ENCODE measurements at regions not wholly inside any gene's neighbourhood (a gene's known extent, or its start where the extent isn't known, plus 50 kb on each side); places are given as distances from the start of the nearest gene placed in this dataset.

GRCh38 chr9:20125727-20126126 lies 336.9 kb upstream of the SLC24A2 start:
- TF ChIP-seq CTCF (IDR thresholded peaks at IDR 0.05; ENCODE audit: insufficient read depth, low read depth, low read length) (no peak), EZH2 (IDR thresholded peaks at IDR 0.05; ENCODE audit: insufficient read depth, low read length) (no peak)
- FAIRE-seq, result no peak
- H3K4me2 ChIP-seq (ENCODE audit: low read length), result no peak overlapping the region

GRCh38 chr9:20119566-20119965 lies 330.7 kb upstream of the SLC24A2 start:
- no peak for FAIRE-seq
- TF ChIP-seq CTCF (IDR thresholded peaks at IDR 0.05; ENCODE audit: insufficient read depth, low read depth, low read length) (no peak), EZH2 (IDR thresholded peaks at IDR 0.05; ENCODE audit: insufficient read depth, low read length) (no peak)
- peaks cover 3% of the 10 kb centered on the region for H3K9me3 ChIP-seq (ENCODE audit: insufficient read depth, low read depth, low read length)
- Mint-ChIP-seq H3K27me3 (ENCODE audit: low read depth, unreplicated experiment) (no peaks in the 10 kb centered on the region), H3K4me1 (ENCODE audit: low read depth, unreplicated experiment) (no peaks in the 10 kb centered on the region), H3K9me3 (ENCODE audit: unreplicated experiment) (peaks cover 1% of the 10 kb centered on the region), H3K27ac (ENCODE audit: unreplicated experiment) (no peak overlapping the region), H3K4me3 (ENCODE audit: unreplicated experiment) (no peak overlapping the region), H3K36me3 (ENCODE audit: low read depth, unreplicated experiment) (no peaks in the 10 kb centered on the region)
- H4K20me1 ChIP-seq (ENCODE audit: insufficient read depth, low read length), result no peaks in the 10 kb centered on the region
- H3K36me3 ChIP-seq (ENCODE audit: insufficient read depth, low read length), result no peaks in the 10 kb centered on the region
- H3K4me3 ChIP-seq (ENCODE audit: insufficient read depth, low read depth, low read length), result no peak overlapping the region
- H3K9ac ChIP-seq (ENCODE audit: low read length), result no peak overlapping the region
- H3K27ac ChIP-seq (ENCODE audit: low read depth, low read length), result no peak overlapping the region
- no peak overlapping the region for H2AFZ ChIP-seq (ENCODE audit: low read depth, low read length)
- no peak for DNase-seq (ENCODE audit: low read depth)
- no peaks in the 10 kb centered on the region for H3K4me1 ChIP-seq (ENCODE audit: insufficient read depth, low read length)
- no peaks in the 10 kb centered on the region for H3K79me2 ChIP-seq (ENCODE audit: insufficient read depth, low read length)
- H3K4me2 ChIP-seq (ENCODE audit: low read length), result no peak overlapping the region
- H3K27me3 ChIP-seq (ENCODE audit: insufficient read depth, low read length), result no peaks in the 10 kb centered on the region

More at GRCh38 chr9:20125727-20126126, 336.9 kb upstream of the SLC24A2 start:
- no peaks in the 10 kb centered on the region for H3K27me3 ChIP-seq (ENCODE audit: insufficient read depth, low read length)
- H4K20me1 ChIP-seq (ENCODE audit: insufficient read depth, low read length), result no peaks in the 10 kb centered on the region
- no peak overlapping the region for H3K9ac ChIP-seq (ENCODE audit: low read length)
- Mint-ChIP-seq H3K27me3 (ENCODE audit: low read depth, unreplicated experiment) (peaks cover 5% of the 10 kb centered on the region), H3K36me3 (ENCODE audit: low read depth, unreplicated experiment) (no peaks in the 10 kb centered on the region), H3K4me3 (ENCODE audit: unreplicated experiment) (no peak overlapping the region), H3K4me1 (ENCODE audit: low read depth, unreplicated experiment) (no peaks in the 10 kb centered on the region), H3K9me3 (ENCODE audit: unreplicated experiment) (no peaks in the 10 kb centered on the region), H3K27ac (ENCODE audit: unreplicated experiment) (no peak overlapping the region)
- H3K36me3 ChIP-seq (ENCODE audit: insufficient read depth, low read length), result no peaks in the 10 kb centered on the region
- DNase-seq (ENCODE audit: low read depth), result no peak
- H3K9me3 ChIP-seq (ENCODE audit: insufficient read depth, low read depth, low read length), result no peaks in the 10 kb centered on the region
- no peak overlapping the region for H3K27ac ChIP-seq (ENCODE audit: low read depth, low read length)
- H3K4me1 ChIP-seq (ENCODE audit: insufficient read depth, low read length), result no peaks in the 10 kb centered on the region
- no peak overlapping the region for H2AFZ ChIP-seq (ENCODE audit: low read depth, low read length)
- H3K4me3 ChIP-seq (ENCODE audit: insufficient read depth, low read depth, low read length), result no peak overlapping the region
- H3K79me2 ChIP-seq (ENCODE audit: insufficient read depth, low read length), result no peaks in the 10 kb centered on the region

GRCh38 chr9:20117986-20118385 lies 329.1 kb upstream of the SLC24A2 start:
- no peaks in the 10 kb centered on the region for H3K36me3 ChIP-seq (ENCODE audit: insufficient read depth, low read length)
- H3K79me2 ChIP-seq (ENCODE audit: insufficient read depth, low read length), result no peaks in the 10 kb centered on the region
- H4K20me1 ChIP-seq (ENCODE audit: insufficient read depth, low read length), result no peaks in the 10 kb centered on the region
- H3K4me2 ChIP-seq (ENCODE audit: low read length), result no peak overlapping the region
- H3K9me3 ChIP-seq (ENCODE audit: insufficient read depth, low read depth, low read length), result peaks cover 3% of the 10 kb centered on the region
- no peak overlapping the region for H2AFZ ChIP-seq (ENCODE audit: low read depth, low read length)
- Mint-ChIP-seq H3K9me3 (ENCODE audit: unreplicated experiment) (peaks cover 1% of the 10 kb centered on the region), H3K4me1 (ENCODE audit: low read depth, unreplicated experiment) (no peaks in the 10 kb centered on the region), H3K4me3 (ENCODE audit: unreplicated experiment) (no peak overlapping the region), H3K27ac (ENCODE audit: unreplicated experiment) (no peak overlapping the region), H3K36me3 (ENCODE audit: low read depth, unreplicated experiment) (no peaks in the 10 kb centered on the region), H3K27me3 (ENCODE audit: low read depth, unreplicated experiment) (no peaks in the 10 kb centered on the region)
- no peak for DNase-seq (ENCODE audit: low read depth)
- H3K27ac ChIP-seq (ENCODE audit: low read depth, low read length), result no peak overlapping the region
- FAIRE-seq, result no peak
- H3K9ac ChIP-seq (ENCODE audit: low read length), result no peak overlapping the region
- no peaks in the 10 kb centered on the region for H3K27me3 ChIP-seq (ENCODE audit: insufficient read depth, low read length)
- TF ChIP-seq EZH2 (IDR thresholded peaks at IDR 0.05; ENCODE audit: insufficient read depth, low read length) (no peak), CTCF (IDR thresholded peaks at IDR 0.05; ENCODE audit: insufficient read depth, low read depth, low read length) (no peak)
- H3K4me1 ChIP-seq (ENCODE audit: insufficient read depth, low read length), result no peaks in the 10 kb centered on the region
- H3K4me3 ChIP-seq (ENCODE audit: insufficient read depth, low read depth, low read length), result no peak overlapping the region

All from astrocyte (in vitro differentiated cells and primary cell).